ENCODE measurements at regions not wholly inside any gene's neighbourhood (a gene's known extent, or its start where the extent isn't known, plus 50 kb on each side); places are given as distances from the start of the nearest gene placed in this dataset.

GRCh38 chr10:35739998-35740397 is 97.9 kb upstream of the FZD8 start:
- no peak for TF ChIP-seq CTCF (conservative IDR thresholded peaks at IDR 0.05)
- TF ChIP-seq EZH2 (IDR thresholded peaks at IDR 0.05; ENCODE audit: low read depth): no peak
